H1 (cell line): ENCODE measurements at regions not wholly inside any gene's neighbourhood (a gene's known extent, or its start where the extent isn't known, plus 50 kb on each side); places are given as distances from the start of the nearest gene placed in this dataset.

Experiments
- CTCF ChIA-PET: fragments of 300-600 bp; sonication (Branson Sonifier 250); formaldehyde crosslinking; loops from one replicate; lab custom pipeline; 2021; ENCODE audit not compliant: partially characterized antibody; lab: Charles Lee
- POLR2A ChIA-PET: fragments of 300-600 bp; sonication (Branson Sonifier 250); formaldehyde crosslinking; loops from one replicate; lab custom pipeline; 2021; ENCODE audit warnings: inconsistent platforms; ENCODE audit not compliant: partially characterized antibody; lab: Charles Lee
- DNase-seq, 2 experiments: peaks; one replicate each; pipeline versions ENCODE4 v3.0.0 to v3.0.0-alpha.2; 2010 to 2022; ENCODE audit warnings: low spot score in 2 of 2, low read depth in 1 of 2, mixed read lengths in 1 of 2
- FAIRE-seq: peaks from 2 replicates; lab custom pipeline; 2011; peaks lifted over from hg19 to GRCh38; lab: Jason Lieb, UNC
- H2AFZ ChIP-seq: 2 replicates; pipeline ENCODE4 v1.8.1; 2012; ENCODE audit warnings: low read length, inconsistent platforms
- H2AK5ac ChIP-seq: 2 replicates; pipeline ENCODE4 v1.6.1; 2013; ENCODE audit warnings: low read depth, low read length
- H2BK120ac ChIP-seq: replicated peaks from 2 replicates; pipeline ENCODE3; 2013; ENCODE audit warnings: low read depth, low read length, inconsistent platforms
- H2BK12ac ChIP-seq: 2 replicates; pipeline ENCODE4 v1.6.1; 2013; ENCODE audit warnings: low read depth, low read length
- H2BK15ac ChIP-seq: 2 replicates; pipeline ENCODE4 v1.6.1; 2013; ENCODE audit warnings: low read length
- H2BK20ac ChIP-seq: 2 replicates; pipeline ENCODE4 v1.6.1; 2013; ENCODE audit warnings: low read length
- H2BK5ac ChIP-seq: 2 replicates; pipeline ENCODE4 v1.6.1; 2013; ENCODE audit warnings: low read depth, low read length
- H3K14ac ChIP-seq: 2 replicates; pipeline ENCODE4 v1.6.1; 2013; ENCODE audit warnings: inconsistent platforms; ENCODE audit not compliant: insufficient read length
- H3K18ac ChIP-seq: 2 replicates; pipeline ENCODE4 v1.6.1; 2013; ENCODE audit warnings: low read length; ENCODE audit errors: extremely low read depth
- H3K23ac ChIP-seq: 2 replicates; pipeline ENCODE4 v1.6.1; 2013; ENCODE audit warnings: inconsistent platforms; ENCODE audit not compliant: insufficient read length
- H3K23me2 ChIP-seq: 2 replicates; pipeline ENCODE4 v1.6.1; 2013; ENCODE audit warnings: low read depth, low read length
- H3K27ac ChIP-seq: 2 replicates; pipeline ENCODE4 v1.6.1; 2011; ENCODE audit warnings: low read depth, low read length, inconsistent platforms
- H3K27me3 ChIP-seq, 4 experiments: replicated peaks in 1 of 4; 1 replicate in 1 of 4; 2 replicates in 3 of 4; pipeline versions ENCODE4 v1.6.1 to v1.8.1; 2011 to 2013; ENCODE audit warnings: low read length in 3 of 4, mild to moderate bottlenecking in 3 of 4, inconsistent platforms in 2 of 4, mixed read lengths in 2 of 4, moderate library complexity in 1 of 4; ENCODE audit not compliant: control insufficient read depth in 3 of 4, insufficient read depth in 3 of 4; ENCODE audit errors: extremely low read depth in 1 of 4
- H3K36me3 ChIP-seq, 4 experiments: 2 replicates each; pipeline versions ENCODE4 v1.6.1 to v1.8.1; 2011 to 2013; ENCODE audit warnings: mild to moderate bottlenecking in 4 of 4, low read length in 3 of 4, moderate library complexity in 2 of 4, control low read depth in 1 of 4, inconsistent platforms in 1 of 4; ENCODE audit not compliant: insufficient read depth in 4 of 4, control insufficient read depth in 2 of 4
- H3K4ac ChIP-seq: replicated peaks from 2 replicates; pipeline ENCODE3; 2013; ENCODE audit warnings: low read length, low read depth, mixed read lengths, inconsistent platforms; ENCODE audit not compliant: insufficient read length
- H3K4me1 ChIP-seq, 4 experiments: replicated peaks in 1 of 4; 1 replicate in 1 of 4; 2 replicates in 3 of 4; pipeline versions ENCODE4 v1.6.1 to v1.8.1; 2011 to 2013; ENCODE audit warnings: low read length in 3 of 4, inconsistent platforms in 2 of 4, mixed read lengths in 1 of 4; ENCODE audit not compliant: insufficient read depth in 4 of 4, control insufficient read depth in 3 of 4
- H3K4me2 ChIP-seq, 2 experiments: 2 replicates each; pipeline versions ENCODE4 v1.6.1 to v1.8.1; 2011 to 2013; ENCODE audit warnings: low read depth in 2 of 2, low read length in 2 of 2, control low read depth in 1 of 2, inconsistent platforms in 1 of 2, mild to moderate bottlenecking in 1 of 2; ENCODE audit not compliant: insufficient read depth in 1 of 2
- H3K4me3 ChIP-seq, 4 experiments: fragments of 200-600, 300-600 bp in 1 of 4; sonication (generic), shearing (Covaris generic), sonication (Bioruptor Twin) in 1 of 4; 2 replicates each; pipeline versions ENCODE4 v1.5.1 to v1.8.1; 2011 to 2016; ENCODE audit warnings: low read length in 4 of 4, low read depth in 3 of 4, control low read depth in 2 of 4, inconsistent platforms in 2 of 4, mild to moderate bottlenecking in 2 of 4, mixed read lengths in 1 of 4, moderate library complexity in 1 of 4; ENCODE audit not compliant: insufficient read depth in 2 of 4; ENCODE audit errors: extremely low read depth in 1 of 4
- H3K56ac ChIP-seq: replicated peaks from 2 replicates; pipeline ENCODE3; 2013; ENCODE audit warnings: low read depth, mild to moderate bottlenecking, mixed read lengths, low read length, inconsistent platforms; ENCODE audit not compliant: insufficient read length
- H3K79me1 ChIP-seq: 2 replicates; pipeline ENCODE4 v1.6.1; 2013; ENCODE audit warnings: low read depth, low read length, control low read depth
- H3K79me2 ChIP-seq, 2 experiments: 2 replicates each; pipeline versions ENCODE4 v1.6.1 to v1.8.1; 2012 to 2013; ENCODE audit warnings: low read length in 2 of 2, mild to moderate bottlenecking in 2 of 2, inconsistent platforms in 1 of 2; ENCODE audit not compliant: insufficient read depth in 2 of 2, control insufficient read depth in 1 of 2
- H3K9ac ChIP-seq, 4 experiments: replicated peaks in 1 of 4; 1 replicate in 1 of 4; 2 replicates in 3 of 4; pipeline versions ENCODE4 v1.6.1 to v1.8.1; 2011 to 2013; ENCODE audit warnings: low read depth in 3 of 4, low read length in 3 of 4, control low read depth in 2 of 4, mild to moderate bottlenecking in 2 of 4, moderate library complexity in 2 of 4, inconsistent platforms in 1 of 4; ENCODE audit errors: extremely low read depth in 1 of 4
- H3K9me3 ChIP-seq, 2 experiments: 2 replicates each; pipeline versions ENCODE4 v1.6.1 to v1.8.1; 2012 to 2013; ENCODE audit warnings: mild to moderate bottlenecking in 2 of 2, moderate library complexity in 2 of 2, control low read depth in 1 of 2, inconsistent platforms in 1 of 2, low read depth in 1 of 2, low read length in 1 of 2, mixed read lengths in 1 of 2; ENCODE audit not compliant: insufficient read depth in 2 of 2
- H4K20me1 ChIP-seq, 2 experiments: replicated peaks in 1 of 2; 2 replicates each; pipeline versions ENCODE3 to v1.8.1; 2011 to 2013; ENCODE audit warnings: inconsistent platforms in 2 of 2, low read length in 2 of 2, mild to moderate bottlenecking in 1 of 2; ENCODE audit not compliant: insufficient read depth in 2 of 2, control insufficient read depth in 1 of 2
- H4K5ac ChIP-seq: 2 replicates; pipeline ENCODE4 v1.6.1; 2013; ENCODE audit warnings: low read length, low read depth, mixed read lengths, inconsistent platforms; ENCODE audit not compliant: insufficient read length
- H4K8ac ChIP-seq: 2 replicates; pipeline ENCODE4 v1.8.0; 2013; ENCODE audit warnings: mild to moderate bottlenecking, moderate library complexity, low read length, inconsistent platforms; ENCODE audit not compliant: insufficient read depth; ENCODE audit errors: extremely low read depth
- H4K91ac ChIP-seq: replicated peaks from 2 replicates; pipeline ENCODE3; 2013; ENCODE audit warnings: low read length, mixed read lengths, inconsistent platforms; ENCODE audit not compliant: insufficient read length
- ATF3 ChIP-seq: IDR thresholded peaks from 2 replicates; pipeline ENCODE4 v1.6.1; 2011; ENCODE audit warnings: low read depth, mild to moderate bottlenecking, low read length; ENCODE audit not compliant: insufficient read depth
- BRCA1 ChIP-seq: IDR thresholded peaks from 2 replicates; pipeline ENCODE4 v1.6.1; 2012; ENCODE audit warnings: low read depth, low read length, improper control_type of control experiment
- CBX8 ChIP-seq: fragments of 300-800, 300-1000 bp; sonication (generic); IDR thresholded peaks from 2 replicates; pipeline ENCODE4 v1.7.1; 2016; ENCODE audit warnings: low read depth, low read length, borderline replicate concordance
- PHF8 ChIP-seq: fragments of 200-600 bp; sonication (generic); conservative IDR thresholded peaks from 2 replicates; pipeline ENCODE4 v1.7.1; 2012; ENCODE audit warnings: low read depth, mild to moderate bottlenecking, inconsistent platforms, low read length, moderate library complexity
- RAD21 ChIP-seq, 2 experiments: IDR thresholded peaks in 1 of 2; conservative IDR thresholded peaks in 1 of 2; 2 replicates each; pipeline ENCODE4 v1.6.1; 2011; ENCODE audit warnings: low read depth in 2 of 2, low read length in 2 of 2, improper control_type of control experiment in 1 of 2, inconsistent platforms in 1 of 2, mild to moderate bottlenecking in 1 of 2, moderate library complexity in 1 of 2
- RNF2 ChIP-seq: fragments of 200-900, 300-1000 bp; sonication (generic); IDR thresholded peaks from 2 replicates; pipeline ENCODE4 v1.7.1; 2016; ENCODE audit warnings: borderline replicate concordance, low read depth, mild to moderate bottlenecking, antibody characterized with exemption, low read length; ENCODE audit not compliant: poor library complexity, severe bottlenecking; ENCODE audit errors: missing control alignments
- SP1 ChIP-seq: IDR thresholded peaks from 2 replicates; pipeline ENCODE4 v1.6.1; 2011; ENCODE audit warnings: low read depth, low read length
- SP2 ChIP-seq: IDR thresholded peaks from 2 replicates; pipeline ENCODE4 v1.6.1; 2012; ENCODE audit warnings: mild to moderate bottlenecking, low read length, inconsistent platforms
- SRF ChIP-seq: IDR thresholded peaks from 2 replicates; pipeline ENCODE4 v1.6.1; 2011; ENCODE audit warnings: mild to moderate bottlenecking, low read depth, low read length, moderate library complexity
- TCF12 ChIP-seq: IDR thresholded peaks from 2 replicates; pipeline ENCODE4 v1.6.1; 2011; ENCODE audit warnings: low read depth, mild to moderate bottlenecking, low read length
- TEAD4 ChIP-seq: IDR thresholded peaks from 2 replicates; pipeline ENCODE4 v1.6.1; 2012; ENCODE audit warnings: low read depth, low read length, inconsistent platforms, mixed read lengths
- whole genome bisulfite sequencing, 2 experiments: shearing (Covaris generic) in 1 of 2; methylation state at CpG; one replicate each; pipeline versions ENCODE4 v1.1.6 to v1.1.7; 2013 to 2015; ENCODE audit warnings: low lambda C conversion rate in 2 of 2, mixed read lengths in 2 of 2, inconsistent platforms in 1 of 2, low coverage in 1 of 2, missing lambda C conversion rate in 1 of 2; ENCODE audit not compliant: insufficient replicate concordance in 2 of 2, insufficient coverage in 1 of 2, insufficient read length in 1 of 2; ENCODE audit errors: extremely low coverage in 1 of 2, missing lambda C conversion rate in 1 of 2; 5-methylcytosine and 5-hydroxymethylcytosine counted together

- DNase-seq (no peak), FAIRE-seq (no peak)
- H3K4me1 ChIP-seq: no peaks in the 10 kb centered on the region
- H3K9me3 ChIP-seq: peaks cover 6 to 12% of the 10 kb centered on the region in 2 experiments; a peak in 1 of 4 replicates
- H3K56ac ChIP-seq: no peak overlapping the region
- no peak for TF ChIP-seq CBX8
- TF ChIP-seq RAD21 (IDR thresholded peaks at IDR 0.05 in 1 of 2, conservative IDR thresholded peaks at IDR 0.05 in 1 of 2; ENCODE audit: low read depth in 2 of 2, low read length in 2 of 2): no peak
- no peak for TF ChIP-seq RNF2
- TF ChIP-seq TCF12: no peak
- no peak for TF ChIP-seq SRF
- no peak for TF ChIP-seq BRCA1
- no peak for TF ChIP-seq PHF8
- no peak for TF ChIP-seq SP1
- no peak for TF ChIP-seq ATF3
- no peak for TF ChIP-seq SP2
- no peak for TF ChIP-seq TEAD4
- no peaks in the 10 kb centered on the region for H3K79me2 ChIP-seq
- H3K14ac ChIP-seq: no peak overlapping the region
- H3K4ac ChIP-seq: no peak overlapping the region
- no peak overlapping the region for H2BK120ac ChIP-seq
- no peak overlapping the region for H2BK15ac ChIP-seq
- no peaks in the 10 kb centered on the region for H4K20me1 ChIP-seq
- no peak overlapping the region for H3K4me2 ChIP-seq
- no peak overlapping the region for H3K27ac ChIP-seq
- no peaks in the 10 kb centered on the region for H3K79me1 ChIP-seq
- H3K36me3 ChIP-seq: no peaks in the 10 kb centered on the region
- H2BK5ac ChIP-seq: no peak overlapping the region; the same call in 1 of the 2 replicates
- 82% methylated on average over 18 of the region's 18 CpGs; no CpG with 5 or more reads in 1 of the 2 experiments for WGBS, 2 experiments
- no peak overlapping the region for H4K91ac ChIP-seq
- H2AK5ac ChIP-seq: no peak overlapping the region
- no peak overlapping the region for H2BK20ac ChIP-seq
- H3K18ac ChIP-seq: no peak overlapping the region; the same call in 1 of the 2 replicates
- H3K23me2 ChIP-seq: no peaks in the 10 kb centered on the region
- H4K8ac ChIP-seq: no peak overlapping the region; the same call in 1 of the 2 replicates
- H4K5ac ChIP-seq: no peak overlapping the region
- H3K9ac ChIP-seq: no peak overlapping the region
- no peak overlapping the region for H2BK12ac ChIP-seq
- H2AFZ ChIP-seq: no peak overlapping the region
- CTCF ChIA-PET: interaction anchor here (0.8 to 1.6 kb wide), 3 partner anchors 41 to 1202 kb away, joined by 3 to 5 read pairs (median 4); no protein-coding TSS in a partner anchor
- no peak overlapping the region for H3K4me3 ChIP-seq
- no peak overlapping the region for H3K23ac ChIP-seq
- POLR2A ChIA-PET: interaction anchor here (1.0 kb wide), 1 partner anchor 9 kb away, joined by 3 read pairs; no protein-coding TSS in a partner anchor
- no peaks in the 10 kb centered on the region; a peak in 1 of 7 replicates for H3K27me3 ChIP-seq
Measured at GRCh38 chr22:44586351-44586990, 88.4 kb upstream of the RTL6 start.
